ENCODE measurements at regions not wholly inside any gene's neighbourhood (a gene's known extent, or its start where the extent isn't known, plus 50 kb on each side); places are given as distances from the start of the nearest gene placed in this dataset.
A peak's percentile ranks its signal among the peaks of the same experiment; 100 is the strongest.

DNA sequence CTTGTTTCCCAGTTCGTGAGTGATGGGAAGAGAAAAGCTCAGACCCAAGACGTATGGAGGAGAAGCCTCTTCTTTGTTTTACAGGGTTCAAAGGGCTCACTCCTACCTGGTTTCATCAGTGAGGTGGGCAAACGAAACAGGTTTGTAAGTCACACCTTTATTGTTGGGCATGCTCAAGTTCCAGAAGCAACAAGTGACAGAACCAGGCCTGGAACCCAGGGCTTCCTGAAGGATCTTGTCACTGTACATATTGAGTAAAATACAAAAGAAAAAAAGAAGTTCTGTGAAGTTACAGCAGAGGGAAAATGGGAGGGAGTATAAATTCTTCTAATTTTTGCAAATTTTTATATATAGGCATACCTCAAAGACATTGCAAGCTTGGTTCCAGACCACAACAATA is 320.9 kb upstream of the PROX1 start:
- peaks cover 4% of the 10 kb centered on the region for H3K27me3 Mint-ChIP-seq (ENCODE audit: low read depth)
- no peaks in the 10 kb centered on the region for H3K36me3 Mint-ChIP-seq (ENCODE audit: insufficient read depth in 2 of 2)
- H3K4me1 Mint-ChIP-seq (ENCODE audit: low read depth): peaks cover 11% of the 10 kb centered on the region
- no peak for ATAC-seq (replicated peaks in 1 of 2)
- no peaks in the 10 kb centered on the region for H3K9me3 Mint-ChIP-seq
- no peak overlapping the region for H3K4me3 Mint-ChIP-seq
- no peak overlapping the region for H3K27ac Mint-ChIP-seq
- DNase-seq: no peak

DNA sequence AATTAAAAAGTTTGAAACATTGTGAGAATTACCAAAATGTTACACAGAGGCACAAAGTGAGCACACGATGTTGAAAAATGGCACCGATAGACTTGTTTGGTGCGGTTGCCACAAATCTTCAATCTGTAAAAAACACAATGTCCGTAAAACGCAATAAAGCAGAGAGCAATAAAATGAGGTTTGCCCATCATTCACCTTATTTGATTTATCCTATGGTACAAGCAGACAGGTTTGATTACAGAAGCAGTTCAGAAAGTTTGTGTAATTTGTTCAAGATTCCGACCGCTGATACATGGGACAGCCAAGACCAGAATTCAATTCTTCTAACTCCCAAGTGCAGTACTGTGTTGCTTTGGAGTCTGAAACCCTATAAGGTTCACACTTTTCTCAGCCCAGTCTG is 318.3 kb upstream of the PROX1 start:
- Mint-ChIP-seq H3K4me1 (ENCODE audit: low read depth) (peaks cover 11% of the 10 kb centered on the region), H3K36me3 (ENCODE audit: insufficient read depth in 2 of 2) (no peaks in the 10 kb centered on the region), H3K27ac (no peak overlapping the region), H3K27me3 (ENCODE audit: low read depth) (no peaks in the 10 kb centered on the region), H3K9me3 (no peaks in the 10 kb centered on the region), H3K4me3 (no peak overlapping the region)
- DNase-seq (no peak), ATAC-seq (replicated peaks in 1 of 2) (no peak)

DNA sequence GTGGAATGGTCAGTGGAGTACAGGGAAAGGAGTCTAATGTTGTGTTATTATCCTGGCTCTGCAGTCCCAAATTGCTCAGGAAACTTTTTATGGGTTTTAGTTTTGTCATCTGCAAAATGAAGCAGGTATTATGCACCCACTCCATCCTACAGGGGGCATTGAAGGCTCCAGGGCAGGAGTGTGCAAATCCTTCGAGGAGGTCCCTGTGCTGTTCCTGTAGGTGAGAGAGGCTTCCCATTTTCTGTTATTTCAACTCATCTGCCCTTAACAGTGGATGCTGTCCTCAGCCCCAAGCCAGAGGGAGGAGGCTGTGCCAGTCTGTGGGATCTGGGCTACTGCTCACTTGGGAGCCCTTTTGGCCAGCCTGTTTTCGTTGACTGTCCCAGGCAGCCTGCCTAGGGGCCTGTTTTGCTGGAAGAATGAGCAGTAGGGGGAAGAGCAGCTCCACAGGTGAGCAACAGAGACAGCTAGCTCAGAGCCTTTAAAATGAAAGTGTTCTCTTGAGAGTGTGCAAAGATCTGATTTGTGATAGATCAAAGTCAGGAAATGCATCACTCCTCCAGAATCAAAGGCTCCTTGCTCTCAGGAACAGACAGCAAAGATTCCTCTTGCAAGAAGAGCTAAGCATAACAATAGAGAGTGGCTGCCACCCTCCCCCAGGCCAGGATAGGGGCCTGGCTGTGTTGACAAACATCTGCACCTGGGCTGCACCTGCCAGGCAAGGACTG is 317.6 kb upstream of the PROX1 start:
- Mint-ChIP-seq H3K9me3 (peaks cover 0 to 3% of the 10 kb centered on the region in 2 donors), H3K27me3 (ENCODE audit: low read depth) (no peaks in the 10 kb centered on the region), H3K27ac (no peak overlapping the region), H3K36me3 (ENCODE audit: insufficient read depth in 2 of 2) (no peaks in the 10 kb centered on the region), H3K4me3 (peak overlapping the region in 1 of 2 donors; percentile 41), H3K4me1 (ENCODE audit: low read depth) (peaks cover 11% of the 10 kb centered on the region)
- ATAC-seq (replicated peaks in 1 of 2) (peak; percentile 32 to 49), DNase-seq (no peak)

DNA sequence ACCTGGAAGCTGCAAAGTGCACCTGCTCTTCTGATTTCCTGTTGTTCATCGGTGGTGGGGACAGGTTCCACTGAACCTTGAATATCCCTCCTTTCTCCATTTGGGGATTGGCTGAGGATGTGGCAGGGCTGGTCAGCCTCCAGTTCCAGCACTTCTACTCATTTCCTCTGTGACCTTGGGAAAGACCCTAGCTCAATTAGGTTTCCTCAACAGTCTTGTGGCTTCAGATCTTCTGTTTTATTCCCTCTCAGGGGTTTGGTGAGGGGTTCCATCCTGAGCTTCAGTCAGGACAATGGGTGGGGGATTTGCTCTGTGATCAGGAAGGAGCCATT is 317.1 kb upstream of the PROX1 start:
- Mint-ChIP-seq H3K27ac (no peak overlapping the region), H3K9me3 (peaks cover 0 to 4% of the 10 kb centered on the region in 2 donors), H3K4me1 (ENCODE audit: low read depth) (peaks cover 11% of the 10 kb centered on the region), H3K27me3 (ENCODE audit: low read depth) (no peaks in the 10 kb centered on the region), H3K36me3 (ENCODE audit: insufficient read depth in 2 of 2) (no peaks in the 10 kb centered on the region), H3K4me3 (peak overlapping the region in 1 of 2 donors; percentile 16)
- no peak for ATAC-seq (replicated peaks in 1 of 2)
- DNase-seq: no peak

DNA sequence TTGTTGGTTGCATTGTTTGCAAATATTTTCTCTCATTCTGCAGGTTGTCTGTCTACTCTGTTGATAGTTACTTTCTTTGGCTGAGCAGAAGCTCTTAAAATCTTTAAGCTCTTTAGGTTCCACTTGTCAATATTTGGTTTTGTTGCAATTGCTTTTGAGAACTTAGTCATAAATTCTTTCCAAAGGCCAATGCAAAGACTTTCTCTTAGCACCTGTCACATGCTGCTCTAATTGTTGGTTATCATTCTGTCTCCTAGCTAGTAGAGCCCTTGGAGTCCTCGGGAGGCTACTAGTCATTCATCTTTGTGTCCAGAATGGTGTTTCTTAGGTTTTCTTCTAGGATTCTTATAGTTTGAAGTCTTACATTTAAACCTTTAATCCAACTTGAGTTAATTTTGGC is 312.7 kb upstream of the PROX1 start:
- peaks cover 10% of the 10 kb centered on the region for H3K4me1 Mint-ChIP-seq (ENCODE audit: low read depth)
- peaks cover 4% of the 10 kb centered on the region in 2 donors for H3K9me3 Mint-ChIP-seq
- no peak for ATAC-seq (replicated peaks in 1 of 2)
- H3K36me3 Mint-ChIP-seq (ENCODE audit: insufficient read depth in 2 of 2): no peaks in the 10 kb centered on the region
- H3K27me3 Mint-ChIP-seq (ENCODE audit: low read depth): no peaks in the 10 kb centered on the region
- no peak for DNase-seq
- H3K27ac Mint-ChIP-seq: no peak overlapping the region
- H3K4me3 Mint-ChIP-seq: no peak overlapping the region

DNA sequence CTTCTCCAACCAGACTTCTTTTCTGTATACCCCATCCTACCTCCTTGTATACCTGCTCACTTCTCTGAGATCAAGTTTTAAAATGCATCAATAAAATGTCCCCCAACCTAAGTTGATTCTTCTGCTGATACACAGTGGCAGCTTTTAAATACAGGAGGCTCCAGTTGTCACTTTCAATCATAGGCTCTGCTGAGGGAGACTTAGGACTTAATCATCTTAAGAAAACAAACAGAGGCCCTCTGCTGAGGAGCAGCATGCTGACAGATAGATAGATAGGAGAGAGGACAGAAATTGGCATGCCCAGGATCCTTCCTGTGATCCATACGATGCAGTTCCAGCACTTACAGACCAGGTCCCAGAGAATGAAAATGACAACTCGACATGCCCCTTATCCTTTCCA is 311.0 kb upstream of the PROX1 start:
- no peak for DNase-seq
- Mint-ChIP-seq H3K9me3 (peaks cover 4% of the 10 kb centered on the region in 2 donors), H3K4me1 (ENCODE audit: low read depth) (no peaks in the 10 kb centered on the region), H3K27ac (no peak overlapping the region), H3K36me3 (ENCODE audit: insufficient read depth in 2 of 2) (no peaks in the 10 kb centered on the region), H3K27me3 (ENCODE audit: low read depth) (no peaks in the 10 kb centered on the region), H3K4me3 (no peak overlapping the region)
- ATAC-seq (replicated peaks in 1 of 2): no peak

DNA sequence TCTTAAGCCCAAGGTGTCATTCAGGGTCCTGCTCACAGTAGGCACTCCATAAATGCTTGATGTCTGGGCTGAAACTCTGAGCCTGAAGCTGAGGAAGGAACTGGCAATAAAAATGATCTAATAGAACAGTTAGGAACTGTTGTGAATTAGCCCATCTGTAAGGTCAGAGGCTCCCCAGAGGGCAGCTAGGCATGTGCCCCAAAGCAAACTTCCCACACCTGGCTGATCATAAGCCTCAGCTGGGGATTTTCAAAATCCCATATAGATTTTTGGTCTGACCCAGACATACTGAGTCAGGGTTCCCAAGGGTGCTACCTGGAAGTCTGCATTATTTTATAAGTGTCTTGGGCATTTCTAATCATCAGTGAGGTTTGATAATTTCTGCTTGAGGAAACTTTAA is 309.4 kb upstream of the PROX1 start:
- ATAC-seq (replicated peaks in 1 of 2) (no peak), DNase-seq (no peak)
- H3K36me3 Mint-ChIP-seq (ENCODE audit: insufficient read depth in 2 of 2): no peaks in the 10 kb centered on the region
- H3K4me3 Mint-ChIP-seq: no peak overlapping the region
- H3K27ac Mint-ChIP-seq: no peak overlapping the region
- no peaks in the 10 kb centered on the region for H3K27me3 Mint-ChIP-seq (ENCODE audit: low read depth)
- no peaks in the 10 kb centered on the region for H3K4me1 Mint-ChIP-seq (ENCODE audit: low read depth)
- peaks cover 4% of the 10 kb centered on the region in 2 donors for H3K9me3 Mint-ChIP-seq

DNA sequence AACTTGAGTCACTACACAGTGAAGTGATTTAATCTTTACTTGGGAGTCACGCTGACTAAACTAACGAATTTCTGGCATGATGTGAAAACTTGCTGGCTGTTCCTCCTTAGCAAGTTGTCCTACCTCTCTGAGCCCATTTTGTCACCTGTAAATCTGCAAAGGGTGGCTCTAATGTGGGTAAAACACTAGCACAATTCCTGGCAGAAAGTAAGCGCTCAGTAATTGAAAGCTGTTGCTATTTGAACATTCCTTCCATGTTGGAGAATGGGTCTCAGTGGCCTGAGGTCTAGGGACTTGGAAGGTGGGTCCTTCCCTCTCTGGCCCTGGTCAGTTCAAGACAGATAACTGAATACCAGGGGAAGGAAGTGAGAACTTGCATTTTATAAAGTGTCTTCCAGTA is 309.0 kb upstream of the PROX1 start:
- Mint-ChIP-seq H3K4me3 (no peak overlapping the region), H3K36me3 (ENCODE audit: insufficient read depth in 2 of 2) (no peaks in the 10 kb centered on the region), H3K9me3 (peaks cover 4% of the 10 kb centered on the region in 2 donors), H3K27ac (no peak overlapping the region), H3K27me3 (ENCODE audit: low read depth) (no peaks in the 10 kb centered on the region), H3K4me1 (ENCODE audit: low read depth) (no peaks in the 10 kb centered on the region)
- DNase-seq (no peak), ATAC-seq (replicated peaks in 1 of 2) (no peak)

DNA sequence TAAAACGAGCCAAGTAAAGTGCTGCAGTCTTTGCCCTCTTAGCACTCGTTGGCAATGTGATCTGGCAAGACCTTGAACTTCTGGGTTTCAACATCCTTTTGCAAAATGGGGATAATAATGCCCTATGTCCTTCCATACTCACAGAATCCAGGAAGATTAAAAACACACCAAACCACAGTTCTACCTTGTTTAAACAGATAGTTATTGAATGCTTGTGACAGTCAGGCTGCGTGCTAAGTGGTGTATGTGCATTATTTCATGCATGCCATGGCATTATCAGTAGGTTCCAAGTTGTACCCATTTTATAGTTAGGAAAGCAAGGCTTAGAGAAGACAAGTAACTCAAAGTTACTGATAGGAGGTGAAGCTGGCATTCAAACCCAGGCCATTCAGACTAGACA is 308.6 kb upstream of the PROX1 start:
- H3K36me3 Mint-ChIP-seq (ENCODE audit: insufficient read depth in 2 of 2): no peaks in the 10 kb centered on the region
- no peaks in the 10 kb centered on the region for H3K4me1 Mint-ChIP-seq (ENCODE audit: low read depth)
- no peaks in the 10 kb centered on the region for H3K27me3 Mint-ChIP-seq (ENCODE audit: low read depth)
- no peak overlapping the region for H3K4me3 Mint-ChIP-seq
- DNase-seq: no peak
- peaks cover 4% of the 10 kb centered on the region in 2 donors for H3K9me3 Mint-ChIP-seq
- ATAC-seq (replicated peaks in 1 of 2): no peak
- no peak overlapping the region for H3K27ac Mint-ChIP-seq

DNA sequence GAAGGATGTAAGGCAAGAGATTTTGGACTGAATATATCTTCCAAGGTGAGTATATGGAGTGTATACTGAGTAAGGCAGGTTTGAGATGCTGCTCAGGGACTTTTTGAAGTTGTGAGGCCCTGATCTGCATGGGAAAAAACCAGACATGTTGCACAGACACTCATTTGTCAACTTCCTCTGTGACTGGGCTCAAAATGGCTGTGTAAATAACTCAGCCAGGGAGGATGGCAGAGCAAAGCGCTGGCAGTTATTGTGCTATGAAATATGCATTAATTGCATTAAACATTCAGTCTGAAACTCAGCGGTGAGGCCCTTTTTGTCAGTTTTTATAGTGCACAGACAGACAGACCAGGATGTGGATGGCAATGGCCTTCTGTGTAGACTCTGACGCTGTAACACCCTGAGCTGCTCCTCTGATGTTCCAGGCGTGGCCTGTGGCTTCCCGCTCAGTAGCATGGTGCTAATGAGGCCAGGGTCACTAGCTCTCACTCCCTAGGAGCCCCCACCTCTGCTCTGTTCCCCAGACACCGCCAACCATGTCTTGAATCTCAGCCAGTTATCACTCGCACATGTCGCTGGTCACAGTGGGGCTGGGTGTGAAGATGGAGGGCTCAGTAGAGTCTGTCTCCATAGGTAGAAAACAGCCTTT is 307.0 kb upstream of the PROX1 start:
- H3K36me3 Mint-ChIP-seq (ENCODE audit: insufficient read depth in 2 of 2): no peaks in the 10 kb centered on the region
- H3K27ac Mint-ChIP-seq: no peak overlapping the region
- DNase-seq (no peak), ATAC-seq (replicated peaks in 1 of 2) (peak in 1 of 2 donors; percentile 44)
- no peak overlapping the region for H3K4me3 Mint-ChIP-seq
- peaks cover 0 to 4% of the 10 kb centered on the region in 2 donors for H3K9me3 Mint-ChIP-seq
- no peaks in the 10 kb centered on the region for H3K27me3 Mint-ChIP-seq (ENCODE audit: low read depth)
- no peaks in the 10 kb centered on the region for H3K4me1 Mint-ChIP-seq (ENCODE audit: low read depth)

DNA sequence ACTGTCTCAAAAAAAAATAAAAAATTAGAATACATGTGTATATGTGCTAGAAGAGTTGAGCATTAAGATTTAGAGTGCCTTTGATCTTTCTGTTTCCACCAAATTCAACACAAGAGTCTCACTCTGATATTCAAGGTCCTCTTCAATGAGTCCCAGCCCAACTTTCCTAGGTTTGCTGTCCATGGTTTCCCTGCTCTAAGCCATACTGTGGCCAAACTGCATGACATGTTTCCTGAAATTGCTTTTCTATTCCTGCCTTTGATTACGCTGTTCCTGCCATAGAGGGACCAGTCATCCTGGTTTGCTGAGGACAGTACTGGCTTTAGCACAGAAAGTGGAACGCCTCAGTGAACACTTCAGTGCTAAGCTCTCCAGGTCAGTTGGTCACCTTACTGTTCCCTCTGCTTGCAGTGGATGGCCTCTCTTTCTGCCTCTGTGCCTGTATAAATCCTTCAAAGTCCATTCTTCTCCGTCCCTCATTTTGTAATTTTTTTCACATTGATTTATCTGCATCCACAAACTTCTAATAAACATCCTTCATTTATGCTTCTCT is 305.9 kb upstream of the PROX1 start:
- Mint-ChIP-seq H3K36me3 (ENCODE audit: insufficient read depth in 2 of 2) (no peaks in the 10 kb centered on the region), H3K4me3 (no peak overlapping the region), H3K27ac (no peak overlapping the region)

DNA sequence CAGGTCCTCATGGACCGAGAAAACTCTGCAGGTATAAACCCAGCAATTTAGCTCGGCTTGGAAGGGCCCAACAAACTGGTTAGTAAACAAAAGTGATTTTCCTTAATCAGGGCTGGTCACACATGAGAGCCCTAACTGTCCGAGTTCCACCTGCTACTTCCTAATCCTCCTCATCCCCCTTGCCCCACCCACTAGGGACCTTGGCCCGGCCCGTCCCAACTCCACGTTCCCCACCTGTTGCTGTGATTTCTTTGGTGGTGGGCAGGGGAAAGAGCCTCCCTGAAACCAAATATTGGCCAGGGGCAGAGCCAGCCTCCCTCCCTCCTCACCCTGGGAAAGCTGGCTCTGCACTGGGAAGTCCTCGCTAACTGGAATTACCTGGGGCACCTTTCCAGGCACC is 304.2 kb upstream of the PROX1 start:
- Mint-ChIP-seq H3K9me3 (no peaks in the 10 kb centered on the region), H3K4me3 (no peak overlapping the region), H3K4me1 (ENCODE audit: low read depth) (peaks cover 5% of the 10 kb centered on the region), H3K36me3 (ENCODE audit: insufficient read depth in 2 of 2) (no peaks in the 10 kb centered on the region), H3K27me3 (ENCODE audit: low read depth) (no peaks in the 10 kb centered on the region), H3K27ac (no peak overlapping the region)
- ATAC-seq (replicated peaks in 1 of 2) (no peak), DNase-seq (no peak)

More for the DNA sequence above, 305.9 kb upstream of the PROX1 start:
- no peaks in the 10 kb centered on the region for H3K9me3 Mint-ChIP-seq
- DNase-seq (no peak), ATAC-seq (replicated peaks in 1 of 2) (no peak)
- H3K4me1 Mint-ChIP-seq (ENCODE audit: low read depth): no peaks in the 10 kb centered on the region
- no peaks in the 10 kb centered on the region for H3K27me3 Mint-ChIP-seq (ENCODE audit: low read depth)

DNA sequence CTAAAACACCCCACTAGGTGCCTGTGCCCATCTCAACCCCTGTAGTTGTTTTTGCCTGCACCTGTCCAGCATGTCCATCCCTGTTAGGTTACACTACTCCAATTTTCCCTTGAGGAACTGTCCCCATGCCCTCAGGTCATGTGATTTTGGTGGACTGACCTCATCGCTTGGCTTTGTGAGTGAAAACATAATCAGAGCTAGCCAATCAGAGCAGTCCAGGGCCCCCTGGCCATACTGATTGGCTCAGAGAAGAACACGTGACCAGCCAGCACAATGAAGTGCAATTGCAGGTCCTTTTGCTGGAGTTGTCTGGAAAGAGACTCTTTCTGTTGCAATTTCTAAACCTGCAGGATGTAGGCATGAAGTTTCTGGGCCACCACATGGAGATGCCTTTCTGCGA is 303.3 kb upstream of the PROX1 start:
- H3K36me3 Mint-ChIP-seq (ENCODE audit: insufficient read depth in 2 of 2): no peaks in the 10 kb centered on the region
- no peaks in the 10 kb centered on the region for H3K9me3 Mint-ChIP-seq
- no peak overlapping the region for H3K4me3 Mint-ChIP-seq
- H3K4me1 Mint-ChIP-seq (ENCODE audit: low read depth): peaks cover 13% of the 10 kb centered on the region
- no peak for DNase-seq
- H3K27ac Mint-ChIP-seq: no peak overlapping the region
- ATAC-seq (replicated peaks in 1 of 2): no peak
- H3K27me3 Mint-ChIP-seq (ENCODE audit: low read depth): no peaks in the 10 kb centered on the region

Data from activated T-cell treated with anti-CD3 and anti-CD28 coated beads, Interleukin-2, amount 50 U/mL, for 72 hours (primary cell).